Forelimb muscle (tissue), 1 donor: ENCODE measurements at regions not wholly inside any gene's neighbourhood (a gene's known extent, or its start where the extent isn't known, plus 50 kb on each side); places are given as distances from the start of the nearest gene placed in this dataset.

Experiments used
- DNase-seq: peaks from one replicate; pipeline ENCODE4 v3.0.0-alpha.2; 2013; ENCODE audit warnings: low read depth

GRCh38 chr3:170753421-170754310 is 116.3 kb downstream of the RPL22L1 start:
- no peak for DNase-seq

GRCh38 chr3:170752571-170753155 is 117.3 kb downstream of the RPL22L1 start:
- DNase-seq, result no peak

- no peak for DNase-seq
These were observed 118.1 kb downstream of the RPL22L1 start for GRCh38 chr3:170751899-170752293.

- no peak for DNase-seq
These were observed 118.7 kb downstream of the RPL22L1 start for GRCh38 chr3:170751083-170751898.

- no peak for DNase-seq
These were observed 119.5 kb downstream of the RPL22L1 start for GRCh38 chr3:170750478-170750830.

- no peak for DNase-seq
These were observed 120.1 kb downstream of the RPL22L1 start for GRCh38 chr3:170749765-170750477.

- no peak for DNase-seq
These were observed 120.8 kb downstream of the RPL22L1 start for GRCh38 chr3:170749185-170749584.

- no peak for DNase-seq
These were observed 123.6 kb downstream of the RPL22L1 start for GRCh38 chr3:170746175-170746942.

GRCh38 chr3:170745211-170745718 is 124.7 kb downstream of the RPL22L1 start:
- no peak for DNase-seq

- DNase-seq, result no peak
These were observed 128.1 kb downstream of the RPL22L1 start for GRCh38 chr3:170741756-170742529.

GRCh38 chr3:170740726-170741591 is 129.0 kb downstream of the RPL22L1 start:
- no peak for DNase-seq

GRCh38 chr3:170740285-170740684 is 129.7 kb downstream of the RPL22L1 start:
- DNase-seq, result no peak

- no peak for DNase-seq
These were observed 130.6 kb downstream of the RPL22L1 start for GRCh38 chr3:170739410-170739809.

GRCh38 chr3:170738766-170739165 is 131.2 kb downstream of the RPL22L1 start:
- no peak for DNase-seq

- DNase-seq, result no peak
These were observed 132.4 kb downstream of the RPL22L1 start for GRCh38 chr3:170737498-170738162.

- no peak for DNase-seq
These were observed 134.2 kb downstream of the RPL22L1 start for GRCh38 chr3:170735821-170736220.

GRCh38 chr3:170734735-170735065 is 135.3 kb downstream of the RPL22L1 start:
- DNase-seq, result no peak

- DNase-seq, result no peak
These were observed 135.8 kb downstream of the RPL22L1 start for GRCh38 chr3:170734043-170734734.
